SK-N-SH (cell line): ENCODE measurements at regions not wholly inside any gene's neighbourhood (a gene's known extent, or its start where the extent isn't known, plus 50 kb on each side); places are given as distances from the start of the nearest gene placed in this dataset.

Experiments
- CTCF ChIA-PET: fragments of 300-600, 350-600 bp; formaldehyde crosslinking; extraction: SDS; loops from one replicate; lab custom pipeline; 2021; lab: Yijun Ruan, JAX
- POLR2A ChIA-PET: fragments of 350-600 bp; sonication (Branson Sonifier 250); formaldehyde crosslinking; extraction: SDS; loops from one replicate; lab custom pipeline; 2020; ENCODE audit warnings: antibody characterized with exemption, inconsistent platforms; lab: Yijun Ruan, JAX
- DNase-seq: peaks from one replicate; pipeline ENCODE4 v3.0.0; 2012
- H2AFZ ChIP-seq: fragments of 200-600 bp; sonication (generic); 2 replicates; pipeline ENCODE4 v1.8.1; 2016; ENCODE audit warnings: antibody characterized with exemption, mild to moderate bottlenecking, low read depth
- H3F3A ChIP-seq: fragments of 200-600 bp; sonication (generic); replicated peaks from 2 replicates; pipeline ENCODE3; 2016; ENCODE audit warnings: antibody characterized with exemption, mild to moderate bottlenecking; ENCODE audit not compliant: insufficient read depth
- H3K27ac ChIP-seq, 2 experiments: fragments of 200-500 bp in 1 of 2; fragments of 200-600 bp in 1 of 2; sonication (Bioruptor generic) in 1 of 2; sonication (generic), shearing (Covaris generic) in 1 of 2; 2 replicates each; pipeline versions ENCODE4 v1.5.1 to v1.6.1; 2014 to 2016; ENCODE audit warnings: low read depth in 2 of 2, inconsistent platforms in 1 of 2, low read length in 1 of 2, mild to moderate bottlenecking in 1 of 2, mixed read lengths in 1 of 2
- H3K27me3 ChIP-seq: fragments of 200-600 bp; sonication (generic), shearing (Covaris generic); 2 replicates; pipeline ENCODE4 v1.6.1; 2016; ENCODE audit warnings: mixed run types; ENCODE audit not compliant: insufficient read depth
- H3K36me3 ChIP-seq, 2 experiments: fragments of 200-500 bp in 1 of 2; fragments of 200-600 bp in 1 of 2; sonication (Bioruptor generic) in 1 of 2; sonication (generic) in 1 of 2; replicated peaks in 1 of 2; 2 replicates each; pipeline versions ENCODE3 to v1.5.1; 2014 to 2016; ENCODE audit warnings: low read length in 1 of 2, mild to moderate bottlenecking in 1 of 2; ENCODE audit not compliant: insufficient read depth in 2 of 2, control insufficient read depth in 1 of 2
- H3K4me1 ChIP-seq, 2 experiments: fragments of 200-500 bp in 1 of 2; fragments of 200-600 bp in 1 of 2; sonication (Bioruptor generic) in 1 of 2; sonication (generic), shearing (Covaris generic) in 1 of 2; 2 replicates each; pipeline versions ENCODE4 v1.5.1 to v1.6.1; 2014 to 2016; ENCODE audit warnings: low read depth in 1 of 2, low read length in 1 of 2, mixed run types in 1 of 2; ENCODE audit not compliant: insufficient read depth in 2 of 2, control insufficient read depth in 1 of 2
- H3K4me2 ChIP-seq: fragments of 200-600 bp; sonication (generic), shearing (Covaris generic); 2 replicates; pipeline ENCODE4 v1.6.1; 2017; ENCODE audit warnings: mixed run types
- H3K4me3 ChIP-seq, 2 experiments: fragments of 200-500 bp in 1 of 2; fragments of 200-600 bp in 1 of 2; sonication (Bioruptor generic) in 1 of 2; sonication (generic), shearing (Covaris generic) in 1 of 2; 2 replicates each; pipeline versions ENCODE4 v1.5.1 to v1.8.1; 2014 to 2016; ENCODE audit warnings: low read depth in 2 of 2, inconsistent platforms in 1 of 2, low read length in 1 of 2, mild to moderate bottlenecking in 1 of 2, mixed read lengths in 1 of 2, moderate library complexity in 1 of 2
- H3K79me2 ChIP-seq: fragments of 200-600 bp; sonication (generic); 2 replicates; pipeline ENCODE4 v1.8.1; 2017; ENCODE audit warnings: mild to moderate bottlenecking; ENCODE audit not compliant: insufficient read depth
- H3K9ac ChIP-seq: fragments of 200-600 bp; sonication (generic); 2 replicates; pipeline ENCODE4 v1.6.1; 2017; ENCODE audit warnings: mixed run types
- H3K9me2 ChIP-seq: fragments of 200-600 bp; sonication (generic); 2 replicates; pipeline ENCODE4 v1.6.1; 2017; ENCODE audit warnings: mixed run types
- H3K9me3 ChIP-seq: fragments of 200-600 bp; sonication (generic); 2 replicates; pipeline ENCODE4 v1.6.1; 2017; ENCODE audit warnings: mixed run types, mild to moderate bottlenecking, moderate library complexity
- H4K20me1 ChIP-seq: fragments of 200-600 bp; sonication (generic); 2 replicates; pipeline ENCODE4 v1.6.1; 2017; ENCODE audit warnings: mild to moderate bottlenecking, mixed run types; ENCODE audit not compliant: insufficient read depth
- CTCF ChIP-seq: fragments of 200-600 bp; sonication (generic); IDR thresholded peaks from 2 replicates; pipeline ENCODE4 v1.6.1; 2017; ENCODE audit warnings: antibody characterized with exemption, mild to moderate bottlenecking, moderate library complexity
- FOSL2 ChIP-seq: IDR thresholded peaks from 2 replicates; pipeline ENCODE4 v1.4.0; 2012; ENCODE audit warnings: low read depth, mild to moderate bottlenecking, moderate library complexity, borderline replicate concordance
- FOXJ3 ChIP-seq: sonication (generic); formaldehyde crosslinking; IDR thresholded peaks from 2 replicates; pipeline ENCODE4 v1.5.1; 2020; ENCODE audit warnings: mild to moderate bottlenecking, missing genetic modification reagents
- GATA2 ChIP-seq: sonication (generic); formaldehyde crosslinking; IDR thresholded peaks from 2 replicates; pipeline ENCODE4 v1.5.0; 2020; ENCODE audit warnings: mild to moderate bottlenecking, missing genetic modification reagents
- MAX ChIP-seq: IDR thresholded peaks from 2 replicates; pipeline ENCODE4 v1.4.0; 2012; ENCODE audit warnings: low read depth
- NFIC ChIP-seq: IDR thresholded peaks from 2 replicates; pipeline ENCODE4 v1.4.0; 2012; ENCODE audit warnings: borderline replicate concordance
- NRF1 ChIP-seq: IDR thresholded peaks from 2 replicates; pipeline ENCODE4 v1.6.1; 2012; ENCODE audit warnings: low read depth, mild to moderate bottlenecking, low read length
- PBX3 ChIP-seq: IDR thresholded peaks from 2 replicates; pipeline ENCODE4; 2012
- POLR2AphosphoS5 ChIP-seq: IDR thresholded peaks from 2 replicates; pipeline ENCODE4 v1.6.1; 2012; ENCODE audit warnings: low read depth, low read length
- RAD21 ChIP-seq: IDR thresholded peaks from 2 replicates; pipeline ENCODE4 v1.6.1; 2012; ENCODE audit warnings: mild to moderate bottlenecking, low read length
- RXRA ChIP-seq: IDR thresholded peaks from 2 replicates; pipeline ENCODE4 v1.4.0; 2012; ENCODE audit warnings: low read depth, mild to moderate bottlenecking, borderline replicate concordance
- TCF12 ChIP-seq: IDR thresholded peaks from 2 replicates; pipeline ENCODE4 v1.4.0; 2012
- ZBTB33 ChIP-seq: IDR thresholded peaks from 2 replicates; pipeline ENCODE4 v1.4.0; 2012; ENCODE audit warnings: low read depth, borderline replicate concordance
- WGBS: methylation state at CpG from one replicate; pipeline ENCODE4 v1.1.6; 2017; ENCODE audit warnings: low lambda C conversion rate; 5-methylcytosine and 5-hydroxymethylcytosine counted together

GRCh38 chr4:136965478-136965877, 566.8 kb downstream of the PCDH18 start:
- no peak overlapping the region for H3K4me3 ChIP-seq
- POLR2A ChIA-PET, result no interaction called here

More at GRCh38 chr4:136965478-136965877, 566.8 kb downstream of the PCDH18 start:
- no peaks in the 10 kb centered on the region for H3K36me3 ChIP-seq
- H3K27me3 ChIP-seq, result no peaks in the 10 kb centered on the region
- H3K9me2 ChIP-seq, result no peaks in the 10 kb centered on the region
- TF ChIP-seq RAD21 (no peak), FOXJ3 (CRISPR knock-in tag) (no peak), NRF1 (no peak), TCF12 (no peak), NFIC (no peak), GATA2 (CRISPR knock-in tag) (no peak), ZBTB33 (no peak), PBX3 (no peak), POLR2AphosphoS5 (no peak), CTCF (no peak), FOSL2 (no peak), RXRA (no peak), MAX (no peak)
- H2AFZ ChIP-seq, result no peak overlapping the region
- no peaks in the 10 kb centered on the region for H4K20me1 ChIP-seq
- DNase-seq, result no peak
- WGBS, result 53% methylated on average over 3 of the region's 3 CpGs
- no peak overlapping the region for H3K27ac ChIP-seq
- H3K9ac ChIP-seq, result no peak overlapping the region
- no peaks in the 10 kb centered on the region for H3F3A ChIP-seq
- no peaks in the 10 kb centered on the region for H3K4me1 ChIP-seq
- H3K9me3 ChIP-seq, result no peaks in the 10 kb centered on the region
- CTCF ChIA-PET, result interaction anchor here (0.9 kb wide), 1 partner anchor 20 kb away, joined by 6 read pairs; no protein-coding TSS in a partner anchor
- no peaks in the 10 kb centered on the region for H3K79me2 ChIP-seq
- no peak overlapping the region for H3K4me2 ChIP-seq
